ENCODE measurements at regions not wholly inside any gene's neighbourhood (a gene's known extent, or its start where the extent isn't known, plus 50 kb on each side); places are given as distances from the start of the nearest gene placed in this dataset.

GRCh38 chr4:54882616-54883015 lies 224.9 kb downstream of the KIT start:
- no peak for TF ChIP-seq RAD21 (IDR thresholded peaks at IDR 0.05; ENCODE audit: low read depth)
- no peak for TF ChIP-seq CEBPB (IDR thresholded peaks at IDR 0.05)
- TF ChIP-seq NFIC (IDR thresholded peaks at IDR 0.05), result no peak
- no peak for TF ChIP-seq TCF12 (IDR thresholded peaks at IDR 0.05; ENCODE audit: low read depth)
- no peak for TF ChIP-seq USF1 (IDR thresholded peaks at IDR 0.05)
- no peak for TF ChIP-seq EP300 (IDR thresholded peaks at IDR 0.05; ENCODE audit: borderline replicate concordance)

Measured in Ishikawa (cell line).